HG03045 (cell line): ENCODE measurements at regions not wholly inside any gene's neighbourhood (a gene's known extent, or its start where the extent isn't known, plus 50 kb on each side); places are given as distances from the start of the nearest gene placed in this dataset.

ENCODE experiments used
- ATAC-seq: cut with Tn5 transposase; IDR thresholded peaks from one replicate; pipeline ENCODE4 v1.9.1; 2021; ENCODE audit warnings: mild to moderate bottlenecking, moderate library complexity; ENCODE audit not compliant: unreplicated experiment

- no peak for ATAC-seq
Observed at GRCh38 chr20:10861090-10861489, 187.3 kb upstream of the JAG1 start.

DNA sequence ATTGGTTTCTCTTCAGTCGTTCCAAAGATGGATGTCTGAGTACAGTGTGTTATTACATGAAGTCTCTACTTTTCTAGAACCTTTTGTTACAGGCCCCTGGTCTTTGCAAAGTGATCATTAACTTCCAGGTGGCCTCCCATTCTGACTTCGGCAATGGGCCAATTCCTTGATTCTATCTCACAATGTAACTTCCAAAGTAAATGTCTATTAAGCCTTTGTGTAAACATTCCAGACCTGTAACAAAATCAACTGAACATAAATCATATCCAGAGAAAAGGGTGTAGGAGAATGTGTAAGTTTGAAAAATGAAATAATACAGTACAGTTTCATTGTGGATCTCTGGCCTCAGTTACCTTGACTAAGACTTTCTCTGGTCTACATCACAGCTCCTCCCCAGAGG lies 187.8 kb upstream of the JAG1 start:
- no peak for ATAC-seq

DNA sequence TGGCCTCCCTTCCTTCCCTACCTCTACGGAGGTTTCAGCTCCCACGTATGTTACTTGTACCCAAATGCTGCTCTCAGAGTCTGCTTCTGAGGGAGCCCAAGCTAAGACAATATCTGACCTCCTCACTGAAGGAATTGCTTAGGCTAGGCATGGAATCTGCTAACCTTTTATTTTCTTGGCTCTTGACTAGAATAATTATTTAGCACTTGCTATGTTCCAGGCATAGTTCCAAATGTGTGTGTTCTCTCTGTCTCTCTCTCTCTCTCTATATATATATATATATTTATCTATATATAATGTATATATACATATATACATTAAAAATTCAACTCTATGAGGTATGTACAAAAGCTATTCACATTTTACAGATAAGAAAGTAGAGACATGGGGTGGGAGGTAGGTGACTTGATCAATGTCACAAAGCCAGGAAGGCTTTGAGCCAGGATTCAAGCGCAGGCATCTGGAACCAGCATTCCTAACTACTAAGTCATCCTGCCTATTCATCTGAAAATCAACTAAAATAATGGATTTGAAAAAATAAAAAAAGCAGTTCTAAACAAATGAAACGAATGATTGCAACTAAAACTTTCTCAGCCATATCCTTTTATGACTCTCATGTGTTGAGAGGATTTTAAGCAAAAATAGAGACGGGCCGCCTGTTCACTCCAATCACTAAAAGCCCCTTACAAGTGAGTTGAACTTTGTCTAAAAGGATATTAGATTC lies 189.7 kb upstream of the JAG1 start:
- no peak for ATAC-seq

DNA sequence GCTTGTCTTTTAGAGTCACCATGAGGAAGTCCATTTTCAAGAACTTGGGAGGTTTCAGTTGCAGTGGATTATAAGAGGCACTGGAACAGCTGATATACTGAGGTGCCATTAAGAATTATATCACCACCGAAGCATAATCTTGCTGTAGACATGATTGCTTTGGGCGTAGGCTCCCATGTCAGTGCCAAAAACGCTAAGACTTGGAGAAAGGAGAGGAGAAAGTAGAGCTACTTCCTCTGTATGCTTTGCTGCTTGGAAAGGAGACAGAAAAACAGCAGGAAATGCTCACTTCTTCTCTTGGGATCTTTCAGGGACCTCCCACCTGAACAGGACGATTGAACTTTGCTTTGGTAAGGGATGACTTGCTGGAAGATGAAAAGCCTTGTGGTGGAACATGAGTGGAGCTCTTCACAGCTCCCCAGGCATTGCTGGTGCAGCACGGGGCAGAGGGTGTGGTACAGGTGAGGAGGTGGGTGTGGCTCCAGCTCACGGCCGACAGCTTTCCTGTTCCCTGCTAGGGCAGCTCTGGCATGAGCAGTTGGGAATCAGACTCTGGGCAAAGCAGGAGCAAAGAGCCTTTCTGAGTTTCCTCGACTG lies 190.4 kb upstream of the JAG1 start:
- no peak for ATAC-seq

DNA sequence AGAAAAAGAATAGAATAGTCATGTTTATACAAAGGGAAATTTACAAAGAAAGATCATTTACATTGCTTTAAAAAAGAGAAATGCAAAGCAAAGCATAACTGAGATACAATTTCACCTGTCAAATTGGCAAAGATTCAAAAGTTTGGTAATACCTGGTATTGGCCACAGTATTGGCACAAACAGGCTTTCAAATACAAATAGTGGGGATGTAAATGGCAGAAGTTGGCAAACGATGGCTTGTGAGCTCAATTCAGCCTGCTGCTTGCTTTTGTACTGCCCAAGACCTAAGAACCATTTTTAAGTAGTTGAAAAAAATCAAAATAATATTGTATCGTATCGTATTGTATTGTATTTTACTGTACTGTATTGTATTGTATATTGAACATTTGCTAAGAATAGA lies 194.5 kb upstream of the JAG1 start:
- no peak for ATAC-seq

GRCh38 chr20:10873026-10873425 lies 199.2 kb upstream of the JAG1 start:
- no peak for ATAC-seq

- no peak for ATAC-seq
Observed at GRCh38 chr20:10875653-10876052, 201.9 kb upstream of the JAG1 start.

- ATAC-seq = no peak
Observed at GRCh38 chr20:10876558-10876957, 202.8 kb upstream of the JAG1 start.

GRCh38 chr20:10877342-10877741 lies 203.5 kb upstream of the JAG1 start:
- no peak for ATAC-seq

GRCh38 chr20:10883166-10883565 lies 209.4 kb upstream of the JAG1 start:
- ATAC-seq = no peak

GRCh38 chr20:10893321-10893720 lies 219.5 kb upstream of the JAG1 start:
- no peak for ATAC-seq

DNA sequence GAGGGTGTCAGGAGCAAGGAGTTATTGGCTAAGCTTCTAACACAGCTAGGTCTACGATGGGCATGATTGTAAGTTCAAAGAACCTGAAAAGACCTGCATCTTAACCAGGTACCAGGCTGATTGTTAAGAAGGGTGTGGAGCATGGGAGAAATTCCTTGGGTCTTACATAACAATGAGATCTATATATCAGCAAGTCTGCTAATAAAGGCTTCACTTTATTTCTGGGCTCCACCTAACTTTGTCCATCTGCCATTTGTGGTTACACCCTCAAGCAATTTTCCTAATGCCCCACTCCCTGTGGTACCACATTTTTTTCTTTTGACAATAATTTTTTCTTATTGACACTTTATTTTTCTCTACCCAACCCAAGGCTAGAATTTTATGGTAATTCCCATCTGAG lies 223.5 kb upstream of the JAG1 start:
- ATAC-seq = no peak

DNA sequence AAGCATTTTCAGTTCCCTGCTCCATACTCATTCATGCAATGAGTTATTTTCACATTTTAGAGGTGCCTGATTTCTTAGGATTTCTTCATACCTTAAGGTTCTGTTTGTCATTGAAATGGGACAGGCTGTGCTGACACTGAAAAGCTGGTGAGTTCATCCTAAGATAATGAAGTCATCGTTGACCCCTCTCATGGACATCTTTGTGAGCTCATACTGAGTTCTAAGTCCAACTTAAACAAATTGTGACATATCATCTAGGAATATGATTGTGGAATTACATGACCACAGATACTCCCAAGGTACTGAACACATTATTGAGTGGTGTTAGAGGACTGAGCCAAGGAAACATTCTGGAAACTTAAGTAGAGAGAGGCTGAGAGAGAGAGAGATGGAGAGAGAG lies 224.8 kb upstream of the JAG1 start:
- no peak for ATAC-seq

DNA sequence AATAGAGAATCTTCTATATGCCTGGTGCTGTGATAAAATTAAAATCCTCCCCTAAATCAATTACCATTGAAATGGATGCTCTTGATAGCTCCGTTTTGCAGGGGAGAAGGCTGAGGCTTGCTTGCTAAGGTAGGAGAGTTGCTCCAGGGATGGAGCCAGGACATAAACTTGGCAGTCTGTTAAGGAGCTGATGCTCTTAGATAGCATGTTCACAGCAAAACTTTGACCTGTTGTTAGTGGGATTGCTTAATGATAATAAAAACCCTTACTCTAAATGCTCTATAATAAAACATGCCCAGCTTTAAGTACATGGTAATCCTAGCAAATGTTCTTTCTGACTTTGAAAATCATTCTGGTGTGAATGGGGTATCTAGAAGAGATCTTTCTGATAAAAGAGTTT lies 228.4 kb upstream of the JAG1 start:
- no peak for ATAC-seq

- ATAC-seq = no peak
Observed at GRCh38 chr20:10902576-10903282, 228.9 kb upstream of the JAG1 start.

- ATAC-seq = no peak
Observed at GRCh38 chr20:10906834-10907233, 233.0 kb upstream of the JAG1 start.

DNA sequence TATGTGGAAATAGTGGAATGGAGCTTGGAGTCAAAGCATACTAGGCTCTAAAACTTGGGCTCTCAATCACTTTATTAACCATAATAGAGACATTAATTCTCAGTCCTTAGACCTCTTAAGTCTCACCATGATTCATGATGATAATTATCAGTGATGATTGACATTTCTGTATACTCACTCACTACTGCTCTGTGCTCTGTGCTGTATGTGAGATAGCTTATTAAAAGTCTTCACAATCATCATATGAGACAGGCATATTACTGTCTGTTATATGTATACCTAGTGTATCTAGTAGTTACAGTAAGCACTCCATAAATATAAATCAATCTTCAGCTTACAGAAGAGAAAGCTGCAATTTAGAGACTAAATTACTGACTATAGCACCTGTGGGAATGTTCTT lies 236.0 kb upstream of the JAG1 start:
- no peak for ATAC-seq

DNA sequence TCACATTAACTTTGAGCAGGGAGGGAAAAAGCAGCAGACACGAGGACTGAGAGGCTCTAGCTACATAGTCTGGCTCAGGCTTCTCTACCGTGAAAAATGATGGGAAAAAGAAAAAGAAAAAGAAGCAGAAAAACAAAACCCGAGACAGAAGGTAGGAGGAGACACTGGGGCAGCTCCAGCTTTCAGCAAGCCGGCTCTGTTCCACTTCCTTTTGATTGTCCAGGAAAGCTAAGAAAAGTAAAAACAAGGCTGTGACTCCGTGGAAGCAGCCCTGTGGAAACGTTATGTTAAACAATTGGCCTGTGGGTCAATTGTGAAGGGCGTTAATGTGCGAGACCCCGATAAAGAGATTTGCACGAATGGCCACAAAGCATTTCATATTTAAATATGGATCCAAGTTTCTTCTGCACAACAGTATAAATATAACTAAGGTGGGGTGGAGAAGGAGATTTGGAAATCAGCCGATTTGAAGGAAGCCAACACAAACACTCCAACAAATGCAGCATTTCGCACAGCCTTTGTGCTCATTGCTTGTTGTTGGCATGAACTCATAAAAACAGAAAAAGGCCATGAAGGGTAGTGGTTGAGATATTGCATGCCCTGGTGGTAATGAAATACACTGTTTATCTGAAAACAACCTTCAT lies 236.9 kb upstream of the JAG1 start:
- ATAC-seq = no peak

GRCh38 chr20:10911298-10911697 lies 237.5 kb upstream of the JAG1 start:
- no peak for ATAC-seq

DNA sequence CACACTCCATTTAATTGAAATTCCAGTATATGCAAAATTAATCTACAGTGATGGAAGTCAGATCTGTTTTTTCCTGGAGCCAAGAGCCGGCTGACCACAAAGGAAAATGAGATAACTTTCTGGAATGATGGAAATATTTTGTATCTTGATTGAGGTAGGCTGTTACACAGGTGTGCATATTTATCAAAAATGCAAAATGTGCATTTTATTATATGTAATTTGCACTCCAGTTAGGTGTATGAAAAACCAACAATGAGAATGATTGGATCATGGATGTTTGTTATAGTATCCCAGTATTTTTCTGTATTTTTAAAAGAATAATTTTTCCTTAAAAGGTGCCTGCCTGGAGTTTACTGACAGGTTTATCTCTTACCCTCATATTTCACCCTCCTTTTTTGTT lies 242.0 kb upstream of the JAG1 start:
- no peak for ATAC-seq

- no peak for ATAC-seq
Observed at GRCh38 chr20:10916312-10916711, 242.5 kb upstream of the JAG1 start.

GRCh38 chr20:10917826-10918225 lies 244.0 kb upstream of the JAG1 start:
- no peak for ATAC-seq
